ENCODE measurements at regions not wholly inside any gene's neighbourhood (a gene's known extent, or its start where the extent isn't known, plus 50 kb on each side); places are given as distances from the start of the nearest gene placed in this dataset.

GRCh38 chr2:59077026-59077725 lies 836.1 kb upstream of the FANCL start:
- DNase-seq (ENCODE audit: low read depth) = no peak

DNA sequence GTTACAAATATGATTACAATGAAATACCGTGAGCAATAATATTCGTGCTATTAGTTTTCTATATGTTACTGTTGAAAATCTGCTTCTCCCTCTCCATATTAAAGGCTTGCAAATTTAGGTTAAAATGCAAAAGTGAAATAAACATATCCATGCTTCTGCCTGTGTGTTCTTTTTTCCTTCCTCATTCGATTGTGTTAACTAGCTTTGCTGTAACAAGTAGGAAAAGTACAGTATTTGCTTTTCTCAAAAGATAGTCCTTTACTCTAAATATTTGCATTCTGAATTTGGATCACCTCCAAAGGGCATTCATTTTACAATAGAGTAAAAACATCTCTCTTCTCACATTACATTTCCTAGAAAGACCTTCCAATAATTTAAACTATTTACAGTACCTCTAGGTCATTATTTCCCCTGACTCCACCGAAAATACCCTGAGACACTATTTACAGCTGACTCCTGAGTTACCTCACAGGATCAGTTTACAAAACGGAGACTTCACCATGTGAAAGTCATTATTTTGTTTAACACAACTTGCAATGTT lies 835.0 kb upstream of the FANCL start:
- no peak for DNase-seq (ENCODE audit: low read depth)

- DNase-seq (ENCODE audit: low read depth) = no peak
Observed at GRCh38 chr2:59074071-59074470, 832.9 kb upstream of the FANCL start.

DNA sequence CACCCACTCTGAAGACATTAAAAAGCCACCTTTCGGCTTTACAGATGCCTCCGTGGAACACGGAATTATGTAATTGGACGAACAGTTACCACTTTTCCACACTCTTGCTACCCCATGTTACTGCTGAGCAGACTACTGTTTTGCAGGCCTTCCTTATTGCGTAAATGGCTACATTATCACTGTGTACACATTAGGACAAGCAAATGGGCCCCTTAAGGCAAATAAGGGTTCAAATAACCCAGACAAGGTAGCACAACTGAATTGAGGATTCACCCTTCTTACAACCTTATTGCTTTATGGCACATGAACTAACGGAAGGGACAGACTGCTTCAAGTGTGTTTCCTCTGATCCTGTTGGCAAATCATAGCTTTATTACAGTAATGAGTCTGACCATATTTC lies 832.2 kb upstream of the FANCL start:
- no peak for DNase-seq (ENCODE audit: low read depth)

DNA sequence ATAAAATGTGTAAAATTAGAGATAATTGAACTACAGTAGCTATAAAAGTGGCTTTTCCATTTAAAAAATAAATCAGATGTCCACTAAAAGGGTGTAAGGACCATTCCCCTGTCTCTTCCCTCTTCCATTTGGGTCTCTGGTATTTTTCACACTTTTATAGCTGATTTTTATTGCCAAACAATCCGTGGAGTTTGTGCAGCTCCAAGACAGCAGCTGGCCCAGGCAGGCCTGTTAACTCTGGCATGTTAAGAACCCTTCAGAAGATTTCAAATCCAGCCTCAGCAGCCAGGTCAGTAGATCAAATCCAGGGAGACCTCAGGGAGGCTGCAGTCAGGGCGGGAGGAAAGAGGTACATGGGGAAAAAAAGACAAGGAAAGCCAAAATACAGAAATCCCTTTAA lies 827.1 kb upstream of the FANCL start:
- DNase-seq (ENCODE audit: low read depth) = no peak

DNA sequence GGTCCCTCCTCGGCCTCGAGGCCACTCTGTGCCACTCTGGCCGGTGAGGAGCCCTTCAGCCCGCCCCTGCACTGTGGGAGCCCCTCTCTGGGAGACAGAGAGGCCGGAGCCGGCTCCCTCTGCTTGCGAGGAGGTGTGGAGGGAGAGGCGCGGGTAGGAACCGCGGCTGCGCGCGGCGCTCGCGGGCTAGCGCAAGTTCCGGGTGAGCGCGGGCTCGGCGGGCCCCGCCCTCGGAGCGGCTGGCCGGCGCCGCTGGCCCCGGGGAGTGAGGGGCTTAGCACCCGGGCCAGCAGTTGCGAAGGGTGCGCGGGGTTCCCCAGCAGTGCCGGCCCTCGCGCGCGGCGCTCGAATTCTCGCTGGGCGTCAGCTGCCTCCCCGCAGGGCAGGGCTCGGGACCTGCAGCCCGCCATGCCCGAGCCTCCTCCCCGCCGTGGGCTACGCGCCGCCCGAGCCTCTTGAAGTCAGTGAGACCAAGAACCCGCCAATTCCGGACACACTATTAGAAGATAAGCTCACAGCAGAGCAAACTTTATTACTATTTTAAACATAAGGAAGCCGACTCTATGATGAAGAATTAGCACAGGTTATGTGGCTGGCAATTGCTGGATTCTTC lies 825.8 kb upstream of the FANCL start:
- no peak for DNase-seq (ENCODE audit: low read depth)

DNA sequence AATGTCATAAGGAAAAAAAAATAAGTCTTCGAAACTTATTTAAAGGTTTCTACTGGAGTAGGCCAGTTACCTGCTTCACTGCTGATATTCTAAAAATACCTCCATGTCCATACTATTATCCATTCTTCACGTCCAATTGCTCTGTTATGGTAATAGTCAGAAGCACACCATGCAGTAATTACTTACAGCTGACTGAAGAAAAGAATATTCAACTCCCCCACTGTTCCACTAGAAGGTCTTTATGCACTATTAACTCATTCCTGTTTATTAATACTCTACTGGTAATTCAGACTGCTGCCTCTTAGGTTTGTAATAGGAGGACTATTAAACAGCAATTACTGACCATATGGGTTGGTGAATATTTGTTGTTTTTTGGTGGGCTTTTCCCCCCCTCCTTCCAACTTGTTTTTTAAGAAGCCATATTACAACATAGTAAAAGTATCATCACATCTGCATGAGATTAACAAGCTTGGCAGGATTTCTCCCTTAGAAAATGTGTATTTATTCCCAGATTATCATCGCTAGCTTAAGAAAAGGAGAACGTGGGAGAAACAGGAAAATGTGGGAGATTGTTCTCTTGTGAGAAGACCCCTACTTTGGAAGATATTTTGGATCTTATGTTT lies 806.4 kb upstream of the FANCL start:
- DNase-seq (ENCODE audit: low read depth) = no peak

- no peak for DNase-seq (ENCODE audit: low read depth)
Observed at GRCh38 chr2:59046401-59047372, 805.6 kb upstream of the FANCL start.

DNA sequence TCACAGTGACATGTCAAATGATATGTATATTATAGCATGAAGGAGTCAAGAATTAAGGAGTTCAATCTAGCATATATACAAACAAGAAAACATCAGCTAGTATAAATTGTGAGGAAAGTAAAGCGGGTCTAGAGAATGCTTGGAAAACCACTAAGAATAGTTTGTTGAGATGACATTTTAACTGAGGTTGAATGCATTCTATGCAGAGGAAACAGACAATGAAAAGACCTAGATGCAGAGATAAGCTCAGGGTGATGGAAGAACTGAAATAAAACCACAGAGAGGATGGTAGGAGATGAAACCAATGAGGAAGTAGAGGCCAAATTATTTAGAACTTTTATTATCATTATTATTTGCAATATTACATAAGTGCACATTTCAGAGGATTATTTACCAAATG lies 803.6 kb upstream of the FANCL start:
- DNase-seq (ENCODE audit: low read depth) = no peak

GRCh38 chr2:59041139-59041538 lies 800.0 kb upstream of the FANCL start:
- no peak for DNase-seq (ENCODE audit: low read depth)

DNA sequence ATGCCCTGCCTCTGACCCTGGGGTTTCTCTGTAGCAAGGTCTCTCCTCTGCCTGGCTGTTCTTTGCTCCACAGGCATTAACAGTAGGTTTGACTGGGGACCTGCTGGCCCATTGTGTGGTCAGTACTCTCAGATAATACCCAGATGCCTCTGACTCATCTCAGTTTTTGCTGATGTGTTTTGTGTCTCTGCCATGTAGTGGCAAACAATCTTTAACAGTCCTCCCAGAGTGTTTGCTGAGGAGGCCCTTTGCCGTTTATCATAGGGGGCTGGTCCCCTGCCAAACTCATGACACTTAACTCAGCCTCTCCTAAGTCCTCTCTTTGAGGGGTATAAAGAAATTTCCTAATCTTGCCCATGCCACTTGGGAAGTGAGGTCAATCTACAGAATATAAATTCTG lies 793.7 kb upstream of the FANCL start:
- no peak for DNase-seq (ENCODE audit: low read depth)

GRCh38 chr2:59034106-59034505 lies 793.0 kb upstream of the FANCL start:
- no peak for DNase-seq (ENCODE audit: low read depth)

DNA sequence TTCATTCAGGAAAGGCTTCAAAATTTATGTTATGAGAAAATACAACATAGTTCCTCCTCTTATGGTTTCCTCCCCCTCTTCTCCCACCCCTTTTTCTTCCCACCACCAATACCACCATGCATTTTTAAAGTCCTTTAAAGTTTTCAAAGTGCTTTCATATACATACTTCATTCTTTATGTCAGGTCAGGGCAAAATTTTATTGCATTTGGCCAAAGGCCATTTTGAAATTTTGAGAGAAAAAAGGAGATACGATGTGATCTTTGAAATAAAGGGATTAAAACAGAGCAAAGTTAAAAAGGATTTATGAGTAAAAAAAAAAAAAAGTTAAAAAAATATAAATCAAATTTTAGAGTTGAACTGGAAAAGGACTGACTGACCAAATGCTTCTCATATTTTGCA lies 792.5 kb upstream of the FANCL start:
- no peak for DNase-seq (ENCODE audit: low read depth)

- no peak for DNase-seq (ENCODE audit: low read depth)
Observed at GRCh38 chr2:59032499-59032898, 791.4 kb upstream of the FANCL start.

GRCh38 chr2:59029058-59029457 lies 787.9 kb upstream of the FANCL start:
- DNase-seq (ENCODE audit: low read depth) = no peak

- DNase-seq (ENCODE audit: low read depth) = no peak
Observed at GRCh38 chr2:59027320-59027719, 786.2 kb upstream of the FANCL start.

GRCh38 chr2:59025157-59025757 lies 784.1 kb upstream of the FANCL start:
- peak; percentile 23 for DNase-seq (ENCODE audit: low read depth)

DNA sequence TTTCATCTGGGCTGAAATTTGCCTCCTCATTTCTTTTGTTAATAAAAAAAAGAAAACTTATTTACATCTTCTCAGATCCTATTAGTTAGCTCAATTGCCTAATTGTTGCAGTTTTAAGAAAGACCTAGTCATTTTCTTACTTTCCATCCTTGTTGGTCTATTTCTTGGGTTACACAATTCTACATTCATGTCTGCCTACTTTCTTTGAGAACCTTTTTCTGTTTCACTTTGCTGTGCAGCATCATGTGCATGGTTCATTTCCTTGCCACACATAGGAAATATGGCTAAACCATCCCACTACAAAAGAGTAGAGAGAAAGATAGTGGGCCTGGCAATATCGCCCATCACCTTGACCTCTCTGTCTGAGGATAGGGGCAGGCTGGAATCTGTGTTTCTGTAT lies 780.7 kb upstream of the FANCL start:
- DNase-seq (ENCODE audit: low read depth) = no peak

GRCh38 chr2:59019566-59020159 lies 778.5 kb upstream of the FANCL start:
- no peak for DNase-seq (ENCODE audit: low read depth)

- no peak for DNase-seq (ENCODE audit: low read depth)
Observed at GRCh38 chr2:59018737-59019136, 777.6 kb upstream of the FANCL start.

- no peak for DNase-seq (ENCODE audit: low read depth)
Observed at GRCh38 chr2:59015027-59015426, 773.9 kb upstream of the FANCL start.
